Activated B cell treated with CpG ODN at 0.5 μM for 24 hours (primary cell): ENCODE measurements at regions not wholly inside any gene's neighbourhood (a gene's known extent, or its start where the extent isn't known, plus 50 kb on each side); places are given as distances from the start of the nearest gene placed in this dataset.
"Not testable (repeated sequence)": the region's sequence is repeated elsewhere in the genome, so short reads cannot be mapped to it uniquely, and the experiment has no call there.

Source experiments
- ATAC-seq: fragments of 200-7000 bp; cut with Tn5 transposase; one replicate; pipeline ENCODE4 v1.10.0; 2021; ENCODE audit warnings: low read depth, mild to moderate bottlenecking, moderate library complexity
- CTCF ChIA-PET: fragments of 350-600 bp; sonication (Branson Sonifier 250); formaldehyde crosslinking; loops from one replicate; lab custom pipeline; 2021; ENCODE audit warnings: antibody characterized with exemption; lab: Charles Lee
- POLR2A ChIA-PET: fragments of 350-600 bp; sonication (Branson Sonifier 250); formaldehyde crosslinking; loops from one replicate; lab custom pipeline; 2021; ENCODE audit warnings: antibody characterized with exemption; lab: Charles Lee
- DNase-seq: peaks from one replicate; pipeline ENCODE4 v3.0.0; 2022
- H3K27ac Mint-ChIP-seq: one replicate; pipeline ENCODE4 v1.8.0; 2020; ENCODE audit warnings: mixed read lengths
- H3K27me3 Mint-ChIP-seq: one replicate; pipeline ENCODE4 v1.8.0; 2021; ENCODE audit warnings: mixed read lengths
- H3K36me3 Mint-ChIP-seq: one replicate; pipeline ENCODE4 v1.8.0; 2021; ENCODE audit warnings: low read depth, mixed read lengths
- H3K4me1 Mint-ChIP-seq: one replicate; pipeline ENCODE4 v1.8.0; 2021; ENCODE audit warnings: mixed read lengths
- H3K4me3 Mint-ChIP-seq: one replicate; pipeline ENCODE4 v1.8.0; 2020; ENCODE audit warnings: mild to moderate bottlenecking, mixed read lengths
- H3K9me3 Mint-ChIP-seq: one replicate; pipeline ENCODE4 v1.8.0; 2020; ENCODE audit warnings: mixed read lengths
- CTCF ChIP-seq: fragments of 200-600 bp; IDR thresholded peaks from one replicate; pipeline ENCODE4 v1.8.0; 2022; ENCODE audit warnings: antibody characterized with exemption, mild to moderate bottlenecking
- intact Hi-C: fragments of 100-400 bp; cut with micrococcal nuclease; formaldehyde crosslinking; loops from one replicate; pipeline ENCODE4 v1.15.1; 2024

- TF ChIP-seq CTCF: no peak
- no peak overlapping the region for H3K4me3 Mint-ChIP-seq
- H3K27ac Mint-ChIP-seq: no peak overlapping the region
- no peak for ATAC-seq
- intact Hi-C loops: no loop called here
- no peaks in the 10 kb centered on the region for H3K4me1 Mint-ChIP-seq
- H3K9me3 Mint-ChIP-seq: peaks cover 6% of the 10 kb centered on the region
- no peaks in the 10 kb centered on the region for H3K27me3 Mint-ChIP-seq
- no peak for DNase-seq
- POLR2A ChIA-PET: no interaction called here
- H3K36me3 Mint-ChIP-seq: no peaks in the 10 kb centered on the region
- CTCF ChIA-PET: no interaction called here
Measured at GRCh38 chr1:238927899-238928298, 458.5 kb upstream of the CHRM3 start.

- DNase-seq (no peak), ATAC-seq (no peak)
- Mint-ChIP-seq H3K36me3 (no peaks in the 10 kb centered on the region), H3K27ac (no peak overlapping the region), H3K27me3 (no peaks in the 10 kb centered on the region), H3K4me1 (no peaks in the 10 kb centered on the region), H3K4me3 (no peak overlapping the region), H3K9me3 (peaks cover under 1% of the 10 kb centered on the region)
- CTCF ChIA-PET: no interaction called here
- intact Hi-C loops: no loop called here
- POLR2A ChIA-PET: no interaction called here
- TF ChIP-seq CTCF: no peak
Measured at GRCh38 chr1:238916828-238917227, 469.5 kb upstream of the CHRM3 start.

- no peak for ATAC-seq
- TF ChIP-seq CTCF: no peak
- CTCF ChIA-PET: no interaction called here
- no peak overlapping the region for H3K4me3 Mint-ChIP-seq
- H3K9me3 Mint-ChIP-seq: peaks cover 7% of the 10 kb centered on the region
- H3K4me1 Mint-ChIP-seq: no peaks in the 10 kb centered on the region
- H3K27ac Mint-ChIP-seq: no peak overlapping the region
- POLR2A ChIA-PET: no interaction called here
- intact Hi-C loops: no loop called here
- no peaks in the 10 kb centered on the region for H3K36me3 Mint-ChIP-seq
- no peak for DNase-seq
- no peaks in the 10 kb centered on the region for H3K27me3 Mint-ChIP-seq
Measured at GRCh38 chr1:238914346-238914745, 472.0 kb upstream of the CHRM3 start.

GRCh38 chr1:238913210-238913609 is 473.2 kb upstream of the CHRM3 start:
- Mint-ChIP-seq H3K27ac (no peak overlapping the region), H3K9me3 (peaks cover 7% of the 10 kb centered on the region), H3K4me1 (no peaks in the 10 kb centered on the region), H3K4me3 (no peak overlapping the region), H3K27me3 (no peaks in the 10 kb centered on the region), H3K36me3 (no peaks in the 10 kb centered on the region)
- no peak for DNase-seq
- ChIA-PET POLR2A (no interaction called here), CTCF (no interaction called here)
- ATAC-seq: no peak
- no peak for TF ChIP-seq CTCF
- intact Hi-C loops: no loop called here

- no peak overlapping the region for H3K27ac Mint-ChIP-seq
- CTCF ChIA-PET: no interaction called here
- POLR2A ChIA-PET: no interaction called here
- H3K9me3 Mint-ChIP-seq: peaks cover 7% of the 10 kb centered on the region
- no peaks in the 10 kb centered on the region for H3K36me3 Mint-ChIP-seq
- H3K4me1 Mint-ChIP-seq: no peaks in the 10 kb centered on the region
- no peak for TF ChIP-seq CTCF
- ATAC-seq (no peak), DNase-seq (no peak)
- intact Hi-C loops: no loop called here
- no peak overlapping the region for H3K4me3 Mint-ChIP-seq
- H3K27me3 Mint-ChIP-seq: no peaks in the 10 kb centered on the region
Measured at GRCh38 chr1:238912148-238912547, 474.2 kb upstream of the CHRM3 start.

- H3K27ac Mint-ChIP-seq, H3K4me1 Mint-ChIP-seq, H3K27me3 Mint-ChIP-seq, POLR2A ChIA-PET, CTCF ChIA-PET, ATAC-seq, intact Hi-C loops, H3K4me3 Mint-ChIP-seq, DNase-seq, H3K36me3 Mint-ChIP-seq: not testable (repeated sequence)
- H3K9me3 Mint-ChIP-seq: peaks cover 13% of the 10 kb centered on the region
Measured at GRCh38 chr1:238902752-238903151, 483.6 kb upstream of the CHRM3 start.
